ENCODE measurements at regions not wholly inside any gene's neighbourhood (a gene's known extent, or its start where the extent isn't known, plus 50 kb on each side); places are given as distances from the start of the nearest gene placed in this dataset.
A peak's percentile ranks its signal among the peaks of the same experiment; 100 is the strongest.
"Not testable (repeated sequence)": the region's sequence is repeated elsewhere in the genome, so short reads cannot be mapped to it uniquely, and the experiment has no call there.

DNA sequence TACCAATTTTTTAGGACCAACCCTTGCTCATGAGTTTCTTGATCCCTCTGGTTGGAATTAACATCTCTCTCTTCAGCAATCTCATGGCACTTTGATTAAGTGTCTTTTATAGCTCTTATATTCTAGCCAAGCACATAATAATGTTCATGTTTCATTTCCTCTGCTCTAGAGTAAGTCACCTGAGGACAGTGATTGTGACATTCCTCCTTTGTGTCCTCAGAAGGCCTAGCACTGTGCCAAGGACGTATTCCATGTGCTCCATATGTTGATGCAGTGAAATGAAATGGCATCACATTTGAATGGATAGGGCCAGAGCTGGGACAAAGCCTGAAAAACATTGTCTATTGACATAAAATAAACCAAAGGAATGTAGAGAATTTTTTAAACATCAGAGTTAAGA lies 322.8 kb upstream of the PRICKLE1 start:
- Mint-ChIP-seq H3K9me3 (peaks cover 15% of the 10 kb centered on the region), H3K4me1 (no peaks in the 10 kb centered on the region), H3K4me3 (no peak overlapping the region), H3K27me3 (no peaks in the 10 kb centered on the region), H3K36me3 (no peaks in the 10 kb centered on the region), H3K27ac (no peak overlapping the region)

DNA sequence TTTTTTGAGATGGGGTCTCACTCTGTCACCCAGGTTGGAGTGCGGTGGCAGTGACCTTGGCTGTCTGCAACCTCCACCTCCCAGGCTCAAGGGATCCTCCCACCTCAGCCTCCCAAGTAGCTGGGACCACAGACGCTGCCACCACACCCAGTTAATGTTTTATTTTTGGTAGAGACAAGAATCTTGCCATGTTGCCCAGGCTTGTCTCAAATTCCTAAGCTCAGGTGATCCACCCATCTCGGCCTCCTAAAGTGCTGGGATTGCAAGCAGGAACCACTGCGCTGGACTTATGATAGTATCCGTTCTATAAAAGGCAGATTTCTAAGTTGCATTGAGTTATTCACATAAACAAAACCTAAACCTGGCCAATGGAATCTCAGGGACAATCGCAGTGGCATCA lies 321.1 kb upstream of the PRICKLE1 start:
- Mint-ChIP-seq H3K9me3 (peaks cover 15% of the 10 kb centered on the region), H3K27ac (no peak overlapping the region), H3K27me3 (no peaks in the 10 kb centered on the region), H3K4me3 (no peak overlapping the region), H3K4me1 (no peaks in the 10 kb centered on the region), H3K36me3 (no peaks in the 10 kb centered on the region)

GRCh38 chr12:42908712-42909111 lies 319.2 kb upstream of the PRICKLE1 start:
- Mint-ChIP-seq H3K36me3 (no peaks in the 10 kb centered on the region), H3K4me1 (no peaks in the 10 kb centered on the region), H3K4me3 (no peak overlapping the region), H3K27ac (no peak overlapping the region), H3K9me3 (peaks cover 6% of the 10 kb centered on the region), H3K27me3 (no peaks in the 10 kb centered on the region)

DNA sequence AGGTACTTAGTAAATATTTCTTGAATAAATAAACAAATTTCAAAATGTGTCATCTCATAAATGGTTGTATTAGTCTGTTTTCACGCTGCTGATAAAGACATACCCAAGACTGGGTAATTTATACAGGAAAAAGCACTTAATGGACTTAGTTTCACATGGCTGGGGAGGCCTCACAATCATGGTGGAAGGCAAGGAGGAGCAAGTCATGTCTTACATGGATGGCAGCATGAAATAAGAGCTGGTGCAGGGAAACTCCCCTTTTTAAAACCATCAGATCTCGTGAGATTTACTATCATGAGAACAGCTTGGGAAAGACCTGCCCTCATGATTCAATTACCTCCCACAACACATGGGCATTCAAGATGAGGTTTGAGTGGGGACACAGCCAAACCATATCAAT lies 317.3 kb upstream of the PRICKLE1 start:
- not testable (repeated sequence) for H3K4me3 Mint-ChIP-seq, H3K27ac Mint-ChIP-seq, H3K4me1 Mint-ChIP-seq, H3K27me3 Mint-ChIP-seq, H3K36me3 Mint-ChIP-seq, H3K9me3 Mint-ChIP-seq

DNA sequence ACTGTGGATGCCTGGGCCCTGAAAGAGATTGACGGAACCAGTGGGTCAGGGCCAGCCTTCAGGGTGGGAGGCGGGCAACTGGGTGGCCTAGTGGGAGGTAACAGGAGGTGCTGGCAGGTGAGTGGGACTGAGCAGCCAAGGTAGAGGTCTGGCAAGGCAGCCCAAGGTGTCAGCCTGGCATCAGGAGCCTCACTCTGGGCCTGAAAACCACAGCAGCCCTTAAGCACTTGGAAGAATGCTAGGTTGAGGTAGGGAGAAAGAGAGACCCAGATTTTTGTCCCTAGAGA lies 315.8 kb upstream of the PRICKLE1 start:
- Mint-ChIP-seq H3K27ac (no peak overlapping the region), H3K4me3 (no peak overlapping the region), H3K36me3 (no peaks in the 10 kb centered on the region)

GRCh38 chr12:42904683-42905418 lies 315.3 kb upstream of the PRICKLE1 start:
- H3K27me3 Mint-ChIP-seq = no peaks in the 10 kb centered on the region
- H3K27ac Mint-ChIP-seq = no peak overlapping the region
- H3K4me3 Mint-ChIP-seq = no peak overlapping the region
- H3K9me3 Mint-ChIP-seq = peaks cover 7% of the 10 kb centered on the region
- no peaks in the 10 kb centered on the region for H3K36me3 Mint-ChIP-seq
- H3K4me1 Mint-ChIP-seq = no peaks in the 10 kb centered on the region

More for the DNA sequence above, 315.8 kb upstream of the PRICKLE1 start:
- no peaks in the 10 kb centered on the region for H3K27me3 Mint-ChIP-seq
- H3K4me1 Mint-ChIP-seq = no peaks in the 10 kb centered on the region
- H3K9me3 Mint-ChIP-seq = peaks cover 7% of the 10 kb centered on the region

GRCh38 chr12:42903736-42904135 lies 314.2 kb upstream of the PRICKLE1 start:
- Mint-ChIP-seq H3K27ac (no peak overlapping the region), H3K9me3 (peaks cover 7% of the 10 kb centered on the region), H3K4me1 (no peaks in the 10 kb centered on the region), H3K4me3 (no peak overlapping the region), H3K27me3 (no peaks in the 10 kb centered on the region), H3K36me3 (no peaks in the 10 kb centered on the region)

- Mint-ChIP-seq H3K27me3 (no peaks in the 10 kb centered on the region), H3K4me1 (no peaks in the 10 kb centered on the region), H3K4me3 (no peak overlapping the region), H3K27ac (no peak overlapping the region), H3K36me3 (no peaks in the 10 kb centered on the region), H3K9me3 (peaks cover 7% of the 10 kb centered on the region)
Observed at GRCh38 chr12:42902001-42902400, 312.5 kb upstream of the PRICKLE1 start.

DNA sequence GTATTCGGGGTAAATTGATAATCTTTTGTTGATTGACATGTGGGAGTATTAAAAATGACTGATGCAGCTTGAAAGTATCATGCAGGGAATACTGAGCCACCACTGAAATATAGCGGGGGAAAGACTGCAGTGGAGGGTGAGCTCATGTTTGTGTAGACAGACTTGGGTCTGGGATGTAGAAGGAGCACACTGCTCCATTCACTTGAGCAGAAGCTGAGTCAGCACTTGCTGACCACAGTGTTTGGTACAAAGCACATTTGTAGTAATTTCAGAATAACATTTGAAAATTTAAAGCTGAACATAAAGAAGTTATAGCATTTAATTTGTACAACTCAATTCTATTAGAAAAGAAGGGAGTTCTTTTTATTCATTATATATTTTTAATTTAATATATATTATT lies 304.3 kb upstream of the PRICKLE1 start:
- Mint-ChIP-seq H3K36me3 (no peaks in the 10 kb centered on the region), H3K4me1 (no peaks in the 10 kb centered on the region), H3K27me3 (no peaks in the 10 kb centered on the region), H3K9me3 (no peaks in the 10 kb centered on the region), H3K4me3 (no peak overlapping the region), H3K27ac (no peak overlapping the region)

DNA sequence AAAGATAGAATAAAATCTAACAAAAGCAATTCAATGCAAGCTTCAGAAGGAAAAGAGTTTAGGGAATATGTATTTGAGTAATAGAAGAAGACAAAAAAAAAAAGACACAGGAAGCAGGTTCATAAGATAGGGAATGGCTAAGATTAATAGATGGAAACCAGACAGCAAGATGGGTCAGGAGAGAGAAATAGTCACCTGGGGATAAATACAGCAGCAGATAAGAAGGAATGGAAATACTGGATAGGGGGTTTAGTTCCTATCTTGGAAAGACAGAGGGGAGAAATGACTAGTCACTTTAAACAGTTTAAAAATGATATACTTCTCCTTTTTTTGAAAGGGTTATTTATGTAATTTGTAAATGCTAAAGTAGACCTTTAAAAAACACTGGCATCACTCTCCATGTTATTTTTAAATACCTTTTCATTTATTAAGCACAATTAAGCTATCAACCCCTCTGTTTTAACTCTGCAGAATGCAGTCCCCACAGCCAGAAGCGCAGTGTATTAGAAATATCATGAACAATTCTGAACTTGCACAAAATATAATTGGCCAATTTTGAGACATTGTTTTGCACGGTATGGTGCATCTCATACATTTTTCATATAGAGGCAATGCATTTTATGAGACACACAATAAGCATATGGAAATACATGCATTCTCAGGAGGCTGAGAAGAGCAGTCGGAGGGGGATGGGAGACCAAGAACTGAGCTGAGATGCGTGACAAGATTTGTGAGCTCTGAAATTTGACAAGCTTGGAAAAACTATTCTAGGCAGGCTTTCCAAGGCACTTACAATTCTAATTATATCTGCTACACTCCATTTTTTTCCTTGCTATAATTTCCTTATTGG lies 303.4 kb upstream of the PRICKLE1 start:
- H3K27me3 Mint-ChIP-seq = no peaks in the 10 kb centered on the region
- peaks cover under 1% of the 10 kb centered on the region for H3K9me3 Mint-ChIP-seq
- H3K36me3 Mint-ChIP-seq = no peaks in the 10 kb centered on the region
- H3K4me3 Mint-ChIP-seq = no peak overlapping the region
- no peak overlapping the region for H3K27ac Mint-ChIP-seq
- no peaks in the 10 kb centered on the region for H3K4me1 Mint-ChIP-seq

DNA sequence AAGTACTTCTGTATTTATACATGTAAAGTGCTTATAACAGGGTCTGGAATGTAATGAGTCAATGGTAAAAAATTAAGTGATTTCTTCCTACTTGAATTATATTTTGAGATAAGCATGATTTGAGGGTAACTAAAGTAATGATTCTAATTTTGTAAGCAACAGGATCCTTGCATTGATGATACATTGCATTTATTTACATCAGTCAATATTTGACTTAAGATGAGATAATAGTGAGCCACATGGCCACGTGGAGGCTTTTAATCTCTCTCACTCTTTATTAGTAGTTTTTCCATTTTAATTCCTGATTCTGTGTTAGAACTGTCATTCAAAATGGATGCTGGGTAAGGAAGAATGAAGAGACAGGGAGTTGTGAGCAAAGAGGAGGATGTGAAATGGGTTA lies 298.1 kb upstream of the PRICKLE1 start:
- H3K27me3 Mint-ChIP-seq = peaks cover 2% of the 10 kb centered on the region
- H3K36me3 Mint-ChIP-seq = no peaks in the 10 kb centered on the region
- H3K27ac Mint-ChIP-seq = peak overlapping the region; percentile 15
- no peak overlapping the region for H3K4me3 Mint-ChIP-seq
- no peaks in the 10 kb centered on the region for H3K4me1 Mint-ChIP-seq
- H3K9me3 Mint-ChIP-seq = peaks cover 12% of the 10 kb centered on the region

- Mint-ChIP-seq H3K36me3 (no peaks in the 10 kb centered on the region), H3K27ac (no peak overlapping the region), H3K4me3 (no peak overlapping the region), H3K27me3 (peaks cover 2% of the 10 kb centered on the region), H3K9me3 (peaks cover 18% of the 10 kb centered on the region), H3K4me1 (no peaks in the 10 kb centered on the region)
Observed at GRCh38 chr12:42886160-42886559, 296.6 kb upstream of the PRICKLE1 start.

DNA sequence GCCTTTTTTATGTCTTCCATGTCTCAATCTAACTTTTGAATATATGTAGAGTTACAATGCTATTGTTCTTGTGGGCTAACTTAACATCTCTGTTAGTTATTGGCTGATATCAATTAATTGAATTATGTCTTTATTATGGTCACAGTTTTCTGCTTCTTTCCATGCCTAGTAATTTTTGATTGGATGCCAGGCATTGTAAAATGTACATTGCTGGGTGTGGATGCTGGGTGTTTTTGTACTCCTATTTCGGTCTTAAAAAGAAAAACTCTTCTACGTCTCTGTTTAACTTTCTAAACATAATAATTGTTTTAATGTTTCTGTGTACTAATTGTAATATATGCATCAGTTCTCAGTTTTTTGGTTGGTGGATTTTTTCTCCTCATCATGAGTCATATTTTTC lies 296.1 kb upstream of the PRICKLE1 start:
- no peaks in the 10 kb centered on the region for H3K4me1 Mint-ChIP-seq
- H3K9me3 Mint-ChIP-seq = peaks cover 21% of the 10 kb centered on the region
- no peak overlapping the region for H3K27ac Mint-ChIP-seq
- no peaks in the 10 kb centered on the region for H3K36me3 Mint-ChIP-seq
- no peak overlapping the region for H3K4me3 Mint-ChIP-seq
- H3K27me3 Mint-ChIP-seq = peaks cover 2% of the 10 kb centered on the region

DNA sequence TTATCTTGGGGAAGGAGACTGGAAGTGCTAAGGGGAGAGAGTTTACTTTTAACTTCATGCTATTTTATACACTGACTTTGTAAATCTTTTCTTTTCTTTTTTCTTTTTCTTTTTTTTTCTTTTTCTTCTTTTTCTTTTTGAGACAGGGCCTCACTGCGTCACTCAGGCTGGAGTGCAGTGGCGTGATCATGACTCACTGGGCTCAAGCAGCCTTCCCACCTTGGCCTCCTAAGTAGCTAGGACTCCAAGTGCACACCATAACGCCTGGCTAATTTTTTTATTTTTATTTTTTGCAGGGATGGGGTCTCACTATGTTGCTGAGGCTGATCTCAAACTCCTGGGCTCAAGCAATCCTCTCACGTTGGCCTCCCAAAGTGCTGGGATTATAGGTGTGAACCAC lies 294.6 kb upstream of the PRICKLE1 start:
- Mint-ChIP-seq H3K4me3 (no peak overlapping the region), H3K36me3 (no peaks in the 10 kb centered on the region), H3K27ac (no peak overlapping the region), H3K4me1 (no peaks in the 10 kb centered on the region), H3K9me3 (peaks cover 24% of the 10 kb centered on the region), H3K27me3 (peaks cover 2% of the 10 kb centered on the region)

- peaks cover 2% of the 10 kb centered on the region for H3K36me3 Mint-ChIP-seq
Observed at GRCh38 chr12:42873401-42873800, 283.9 kb upstream of the PRICKLE1 start.

GRCh38 chr12:42871816-42872215 lies 282.3 kb upstream of the PRICKLE1 start:
- Mint-ChIP-seq H3K4me1 (no peaks in the 10 kb centered on the region), H3K4me3 (no peak overlapping the region), H3K36me3 (no peaks in the 10 kb centered on the region), H3K9me3 (peaks cover 2% of the 10 kb centered on the region), H3K27ac (no peak overlapping the region), H3K27me3 (no peaks in the 10 kb centered on the region)

More at GRCh38 chr12:42873401-42873800, 283.9 kb upstream of the PRICKLE1 start:
- no peaks in the 10 kb centered on the region for H3K4me1 Mint-ChIP-seq
- no peak overlapping the region for H3K4me3 Mint-ChIP-seq
- peaks cover 6% of the 10 kb centered on the region for H3K9me3 Mint-ChIP-seq
- no peak overlapping the region for H3K27ac Mint-ChIP-seq
- H3K27me3 Mint-ChIP-seq = no peaks in the 10 kb centered on the region
